ENCODE measurements at regions not wholly inside any gene's neighbourhood (a gene's known extent, or its start where the extent isn't known, plus 50 kb on each side); places are given as distances from the start of the nearest gene placed in this dataset.

GRCh38 chr13:80237646-80238045 is 103.3 kb downstream of the SPRY2 start:
- DNase-seq (ENCODE audit: low read depth in 4 of 4, low spot score in 3 of 4): no peak

- no peak for DNase-seq (ENCODE audit: low read depth in 4 of 4, low spot score in 3 of 4)
Observed at GRCh38 chr13:80235967-80236302, 105.0 kb downstream of the SPRY2 start.

- DNase-seq (ENCODE audit: low read depth in 4 of 4, low spot score in 3 of 4): peak in 1 of 4 donors; percentile 25
Observed at GRCh38 chr13:80235166-80235966, 105.6 kb downstream of the SPRY2 start.

GRCh38 chr13:80227645-80228044 is 113.3 kb downstream of the SPRY2 start:
- no peak for DNase-seq (ENCODE audit: low read depth in 4 of 4, low spot score in 3 of 4)

- DNase-seq (ENCODE audit: low read depth in 4 of 4, low spot score in 3 of 4): no peak
Observed at GRCh38 chr13:80226645-80227044, 114.3 kb downstream of the SPRY2 start.

GRCh38 chr13:80224468-80224867 is 116.5 kb downstream of the SPRY2 start:
- no peak for DNase-seq (ENCODE audit: low read depth in 4 of 4, low spot score in 3 of 4)

- no peak for DNase-seq (ENCODE audit: low read depth in 4 of 4, low spot score in 3 of 4)
Observed at GRCh38 chr13:80217614-80218456, 123.1 kb downstream of the SPRY2 start.

- DNase-seq (ENCODE audit: low read depth in 4 of 4, low spot score in 3 of 4): no peak
Observed at GRCh38 chr13:80215368-80215767, 125.6 kb downstream of the SPRY2 start.

- no peak for DNase-seq (ENCODE audit: low read depth in 4 of 4, low spot score in 3 of 4)
Observed at GRCh38 chr13:80214521-80214991, 126.4 kb downstream of the SPRY2 start.

GRCh38 chr13:80214050-80214449 is 126.9 kb downstream of the SPRY2 start:
- no peak for DNase-seq (ENCODE audit: low read depth in 4 of 4, low spot score in 3 of 4)

- DNase-seq (ENCODE audit: low read depth in 4 of 4, low spot score in 3 of 4): no peak
Observed at GRCh38 chr13:80213201-80213600, 127.7 kb downstream of the SPRY2 start.

GRCh38 chr13:80211566-80211965 is 129.4 kb downstream of the SPRY2 start:
- DNase-seq (ENCODE audit: low read depth in 4 of 4, low spot score in 3 of 4): no peak

- DNase-seq (ENCODE audit: low read depth in 4 of 4, low spot score in 3 of 4): no peak
Observed at GRCh38 chr13:80204642-80205041, 136.3 kb downstream of the SPRY2 start.

- no peak for DNase-seq (ENCODE audit: low read depth in 4 of 4, low spot score in 3 of 4)
Observed at GRCh38 chr13:80203496-80203895, 137.4 kb downstream of the SPRY2 start.

GRCh38 chr13:80201694-80202468 is 139.0 kb downstream of the SPRY2 start:
- no peak for DNase-seq (ENCODE audit: low read depth in 4 of 4, low spot score in 3 of 4)

GRCh38 chr13:80199585-80200292 is 141.2 kb downstream of the SPRY2 start:
- DNase-seq (ENCODE audit: low read depth in 4 of 4, low spot score in 3 of 4): no peak

- no peak for DNase-seq (ENCODE audit: low read depth in 4 of 4, low spot score in 3 of 4)
Observed at GRCh38 chr13:80199067-80199466, 141.9 kb downstream of the SPRY2 start.

GRCh38 chr13:80196756-80197155 is 144.2 kb downstream of the SPRY2 start:
- DNase-seq (ENCODE audit: low read depth in 4 of 4, low spot score in 3 of 4): no peak

GRCh38 chr13:80195649-80196048 is 145.3 kb downstream of the SPRY2 start:
- no peak for DNase-seq (ENCODE audit: low read depth in 4 of 4, low spot score in 3 of 4)

- no peak for DNase-seq (ENCODE audit: low read depth in 4 of 4, low spot score in 3 of 4)
Observed at GRCh38 chr13:80189889-80190597, 150.9 kb downstream of the SPRY2 start.

Data from right renal pelvis (tissue), 4 donors.